HCT116 (cell line): ENCODE measurements at regions not wholly inside any gene's neighbourhood (a gene's known extent, or its start where the extent isn't known, plus 50 kb on each side); places are given as distances from the start of the nearest gene placed in this dataset.

Source experiments
- ATAC-seq: fragments of 200-7000 bp; cut with Tn5 transposase; 2 replicates; pipeline ENCODE4 v1.9.1; 2020; ENCODE audit warnings: mild to moderate bottlenecking, moderate library complexity
- BruUV-seq: library from RNA; stranded (reverse); fragments of 400-500 nt; replicated peaks from 2 replicates; lab custom pipeline; 2021; lab: Mats Ljungman, UMichigan
- CTCF ChIA-PET: fragments of 300-600 bp; sonication (Branson Sonifier 250); formaldehyde crosslinking; loops from one replicate; lab custom pipeline; 2021; ENCODE audit warnings: antibody characterized with exemption; lab: Charles Lee
- POLR2A ChIA-PET: fragments of 300-600, 350-600 bp; sonication (Branson Sonifier 250); formaldehyde crosslinking; loops from one replicate; lab custom pipeline; 2021; ENCODE audit warnings: antibody characterized with exemption; lab: Charles Lee
- RAD21 ChIA-PET, 2 experiments: fragments of 300-600 bp; sonication (Branson Sonifier 250); formaldehyde crosslinking; loops; one replicate each; lab custom pipeline; 2023; ENCODE audit warnings: low total read pairs in 2 of 2; ENCODE audit not compliant: uncharacterized antibody in 2 of 2, unreplicated experiment in 2 of 2, low non-redundant PET in 1 of 2; lab: Charles Lee
- DNase-seq: peaks from one replicate; pipeline ENCODE4 v3.0.0-alpha.2; 2010; ENCODE audit warnings: low read depth, low spot score
- H2AFZ ChIP-seq: fragments of 200-600 bp; shearing (Covaris generic), sonication (generic); 2 replicates; pipeline ENCODE4 v1.6.1; 2017; ENCODE audit warnings: low read depth, mixed run types, mixed read lengths, antibody characterized with exemption, low read length; ENCODE audit not compliant: poor library complexity, severe bottlenecking
- H3K27ac ChIP-seq: 2 replicates; pipeline ENCODE4 v1.5.1; 2012; ENCODE audit warnings: low read depth, low read length
- H3K27me3 ChIP-seq: fragments of 200-600 bp; sonication (generic); 2 replicates; pipeline ENCODE4 v1.6.1; 2016; ENCODE audit warnings: mixed run types, low read length, mixed read lengths; ENCODE audit not compliant: insufficient read depth
- H3K36me3 ChIP-seq, 2 experiments: fragments of 200-500 bp in 1 of 2; fragments of 200-600 bp in 1 of 2; sonication (Bioruptor generic) in 1 of 2; sonication (generic) in 1 of 2; 2 replicates each; pipeline versions ENCODE4 v1.5.1 to v1.6.1; 2014 to 2016; ENCODE audit warnings: low read length in 2 of 2, inconsistent platforms in 1 of 2, mixed read lengths in 1 of 2, mixed run types in 1 of 2; ENCODE audit not compliant: insufficient read depth in 2 of 2, control insufficient read depth in 1 of 2
- H3K4me1 ChIP-seq, 2 experiments: fragments of 200-600 bp in 1 of 2; sonication (generic) in 1 of 2; 2 replicates each; pipeline versions ENCODE4 v1.5.1 to v1.6.1; 2012 to 2017; ENCODE audit warnings: low read length in 2 of 2, inconsistent platforms in 1 of 2, mild to moderate bottlenecking in 1 of 2, mixed read lengths in 1 of 2, mixed run types in 1 of 2, moderate library complexity in 1 of 2; ENCODE audit not compliant: insufficient read depth in 2 of 2, control insufficient read depth in 1 of 2
- H3K4me2 ChIP-seq: fragments of 200-600 bp; sonication (generic); 2 replicates; pipeline ENCODE4 v1.6.1; 2017; ENCODE audit warnings: mixed run types, low read length, mixed read lengths
- H3K4me3 ChIP-seq, 2 experiments: fragments of 200-600 bp in 1 of 2; sonication (generic) in 1 of 2; replicated peaks in 1 of 2; 2 replicates each; pipeline ENCODE4 v1.5.1; 2011 to 2016; ENCODE audit warnings: low read length in 2 of 2, control low read depth in 1 of 2, low read depth in 1 of 2, mild to moderate bottlenecking in 1 of 2, mixed read lengths in 1 of 2, mixed run types in 1 of 2
- H3K79me2 ChIP-seq: fragments of 200-600 bp; sonication (generic); 2 replicates; pipeline ENCODE4 v1.6.1; 2017; ENCODE audit warnings: mild to moderate bottlenecking, mixed run types, low read length, moderate library complexity, mixed read lengths; ENCODE audit not compliant: insufficient read depth
- H3K9ac ChIP-seq: fragments of 200-600 bp; sonication (generic); 2 replicates; pipeline ENCODE4 v1.6.1; 2016; ENCODE audit warnings: low read length, mixed read lengths
- H3K9me2 ChIP-seq: fragments of 200-600 bp; sonication (generic), shearing (Covaris generic); 2 replicates; pipeline ENCODE4 v1.6.1; 2017; ENCODE audit warnings: mixed run types, mild to moderate bottlenecking, moderate library complexity; ENCODE audit not compliant: insufficient read depth
- H3K9me3 ChIP-seq, 2 experiments: fragments of 200-500 bp in 1 of 2; fragments of 200-600 bp in 1 of 2; sonication (Bioruptor generic) in 1 of 2; sonication (generic) in 1 of 2; 2 replicates each; pipeline ENCODE4 v1.6.1; 2014 to 2017; ENCODE audit warnings: low read length in 2 of 2, mixed read lengths in 2 of 2, inconsistent platforms in 1 of 2, low read depth in 1 of 2, mild to moderate bottlenecking in 1 of 2, mixed run types in 1 of 2, moderate library complexity in 1 of 2; ENCODE audit not compliant: control insufficient read depth in 1 of 2, insufficient read depth in 1 of 2
- H4K20me1 ChIP-seq: fragments of 200-600 bp; sonication (generic), shearing (Covaris generic); 2 replicates; pipeline ENCODE4 v1.6.1; 2017; ENCODE audit warnings: mixed run types, mild to moderate bottlenecking, moderate library complexity; ENCODE audit not compliant: insufficient read depth
- CBX3 ChIP-seq: IDR thresholded peaks from 2 replicates; pipeline ENCODE4 v1.6.1; 2012; ENCODE audit warnings: low read depth
- CEBPB ChIP-seq: IDR thresholded peaks from 2 replicates; pipeline ENCODE4 v1.6.1; 2012; ENCODE audit warnings: low read depth
- EGR1 ChIP-seq: IDR thresholded peaks from 2 replicates; pipeline ENCODE4 v1.6.1; 2012; ENCODE audit warnings: low read depth
- ELF1 ChIP-seq: IDR thresholded peaks from 2 replicates; pipeline ENCODE4 v1.6.1; 2012; ENCODE audit warnings: low read depth, borderline replicate concordance
- EZH2 ChIP-seq: fragments of 200-600 bp; sonication (generic); IDR thresholded peaks from 2 replicates; pipeline ENCODE4 v1.6.1; 2017; ENCODE audit warnings: antibody characterized with exemption, mixed run types
- EZH2phosphoT487 ChIP-seq: fragments of 200-600 bp; IDR thresholded peaks from 2 replicates; pipeline ENCODE4 v1.6.1; 2018; ENCODE audit warnings: antibody characterized with exemption, borderline replicate concordance
- FOSL1 ChIP-seq: IDR thresholded peaks from 2 replicates; pipeline ENCODE4 v1.6.1; 2012; ENCODE audit warnings: low read depth
- JUND ChIP-seq: IDR thresholded peaks from 2 replicates; pipeline ENCODE4 v1.6.1; 2012
- POLR2A ChIP-seq: IDR thresholded peaks from 2 replicates; pipeline ENCODE4 v1.7.0; 2011; ENCODE audit warnings: borderline replicate concordance; ENCODE audit not compliant: insufficient read depth, insufficient read length; ENCODE audit errors: extremely low read depth
- REST ChIP-seq: IDR thresholded peaks from 2 replicates; pipeline ENCODE4 v1.6.1; 2012; ENCODE audit warnings: low read depth
- SIN3A ChIP-seq: IDR thresholded peaks from 2 replicates; pipeline ENCODE4 v1.6.1; 2012; ENCODE audit warnings: low read depth
- SP1 ChIP-seq: IDR thresholded peaks from 2 replicates; pipeline ENCODE4 v1.6.1; 2012; ENCODE audit warnings: low read depth
- SRF ChIP-seq: IDR thresholded peaks from 2 replicates; pipeline ENCODE4 v1.6.1; 2012; ENCODE audit warnings: low read depth
- TCF7L2 ChIP-seq: IDR thresholded peaks from 2 replicates; pipeline ENCODE4 v1.7.0; 2011; ENCODE audit warnings: borderline replicate concordance, inconsistent platforms; ENCODE audit not compliant: insufficient read depth, insufficient read length; ENCODE audit errors: extremely low read depth
- YY1 ChIP-seq: IDR thresholded peaks from 2 replicates; pipeline ENCODE4 v1.6.1; 2011; ENCODE audit warnings: low read length, low read depth, moderate library complexity, mild to moderate bottlenecking; ENCODE audit not compliant: insufficient replicate concordance; ENCODE audit errors: extremely low read depth
- ZFX ChIP-seq: fragments of 450-650 bp; IDR thresholded peaks from 2 replicates; pipeline ENCODE4 v1.6.1; 2017
- ZNF274 ChIP-seq: fragments of 200-500 bp; sonication (Bioruptor generic); IDR thresholded peaks from 2 replicates; pipeline ENCODE4 v1.6.1; 2014; ENCODE audit warnings: mild to moderate bottlenecking, low read depth, low read length, inconsistent platforms
- intact Hi-C: fragments of 100-400 bp; cut with micrococcal nuclease; formaldehyde crosslinking; loops from 2 replicates; pipeline ENCODE4 v1.10.0; 2022
- TF ChIP-seq, protein P1 (sequence below): IDR thresholded peaks from 2 replicates; pipeline ENCODE4 v1.6.1; 2011; ENCODE audit warnings: mild to moderate bottlenecking, low read length, moderate library complexity; ENCODE audit not compliant: insufficient replicate concordance; ENCODE audit errors: extremely low read depth
- TF ChIP-seq, protein P2 (sequence below), 3 experiments: fragments of 200-600 bp in 1 of 3; sonication (generic) in 1 of 3; IDR thresholded peaks in 2 of 3; conservative IDR thresholded peaks in 1 of 3; 2 replicates each; pipeline ENCODE4 v1.5.1; 2012 to 2017; ENCODE audit warnings: low read depth in 2 of 3, low read length in 2 of 3, antibody characterized with exemption in 1 of 3, borderline replicate concordance in 1 of 3, control low read depth in 1 of 3, mild to moderate bottlenecking in 1 of 3, mixed read lengths in 1 of 3, mixed run types in 1 of 3, moderate library complexity in 1 of 3; ENCODE audit not compliant: insufficient read depth in 1 of 3

GRCh38 chr4:146095860-146096259 lies 79.7 kb upstream of the LSM6 start:
- BruUV-seq: no TSS peak
- CTCF ChIA-PET: interaction anchor here (0.8 to 1.9 kb wide), 9 partner anchors 11 to 479 kb away, joined by 3 to 22 read pairs (median 4); no protein-coding TSS in a partner anchor
- TF ChIP-seq, protein P1, sequence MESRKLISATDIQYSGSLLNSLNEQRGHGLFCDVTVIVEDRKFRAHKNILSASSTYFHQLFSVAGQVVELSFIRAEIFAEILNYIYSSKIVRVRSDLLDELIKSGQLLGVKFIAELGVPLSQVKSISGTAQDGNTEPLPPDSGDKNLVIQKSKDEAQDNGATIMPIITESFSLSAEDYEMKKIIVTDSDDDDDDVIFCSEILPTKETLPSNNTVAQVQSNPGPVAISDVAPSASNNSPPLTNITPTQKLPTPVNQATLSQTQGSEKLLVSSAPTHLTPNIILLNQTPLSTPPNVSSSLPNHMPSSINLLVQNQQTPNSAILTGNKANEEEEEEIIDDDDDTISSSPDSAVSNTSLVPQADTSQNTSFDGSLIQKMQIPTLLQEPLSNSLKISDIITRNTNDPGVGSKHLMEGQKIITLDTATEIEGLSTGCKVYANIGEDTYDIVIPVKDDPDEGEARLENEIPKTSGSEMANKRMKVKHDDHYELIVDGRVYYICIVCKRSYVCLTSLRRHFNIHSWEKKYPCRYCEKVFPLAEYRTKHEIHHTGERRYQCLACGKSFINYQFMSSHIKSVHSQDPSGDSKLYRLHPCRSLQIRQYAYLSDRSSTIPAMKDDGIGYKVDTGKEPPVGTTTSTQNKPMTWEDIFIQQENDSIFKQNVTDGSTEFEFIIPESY: no peak
- no peak for TF ChIP-seq ELF1
- TF ChIP-seq YY1: no peak
- no peak for TF ChIP-seq POLR2A
- no peak for TF ChIP-seq SRF
- no peak for TF ChIP-seq JUND
- TF ChIP-seq EGR1: no peak
- no peak for TF ChIP-seq CBX3
- TF ChIP-seq EZH2: no peak
- TF ChIP-seq CEBPB: no peak
- no peak for TF ChIP-seq ZFX
- TF ChIP-seq REST: no peak
- TF ChIP-seq SP1: no peak
- no peak for TF ChIP-seq ZNF274
- TF ChIP-seq, protein P2, sequence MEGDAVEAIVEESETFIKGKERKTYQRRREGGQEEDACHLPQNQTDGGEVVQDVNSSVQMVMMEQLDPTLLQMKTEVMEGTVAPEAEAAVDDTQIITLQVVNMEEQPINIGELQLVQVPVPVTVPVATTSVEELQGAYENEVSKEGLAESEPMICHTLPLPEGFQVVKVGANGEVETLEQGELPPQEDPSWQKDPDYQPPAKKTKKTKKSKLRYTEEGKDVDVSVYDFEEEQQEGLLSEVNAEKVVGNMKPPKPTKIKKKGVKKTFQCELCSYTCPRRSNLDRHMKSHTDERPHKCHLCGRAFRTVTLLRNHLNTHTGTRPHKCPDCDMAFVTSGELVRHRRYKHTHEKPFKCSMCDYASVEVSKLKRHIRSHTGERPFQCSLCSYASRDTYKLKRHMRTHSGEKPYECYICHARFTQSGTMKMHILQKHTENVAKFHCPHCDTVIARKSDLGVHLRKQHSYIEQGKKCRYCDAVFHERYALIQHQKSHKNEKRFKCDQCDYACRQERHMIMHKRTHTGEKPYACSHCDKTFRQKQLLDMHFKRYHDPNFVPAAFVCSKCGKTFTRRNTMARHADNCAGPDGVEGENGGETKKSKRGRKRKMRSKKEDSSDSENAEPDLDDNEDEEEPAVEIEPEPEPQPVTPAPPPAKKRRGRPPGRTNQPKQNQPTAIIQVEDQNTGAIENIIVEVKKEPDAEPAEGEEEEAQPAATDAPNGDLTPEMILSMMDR (IDR thresholded peaks at IDR 0.05 in 2 of 3, conservative IDR thresholded peaks at IDR 0.05 in 1 of 3; ENCODE audit: borderline replicate concordance in 1 of 3, insufficient read depth in 1 of 3, low read depth in 2 of 3, low read length in 2 of 3): no peak
- TF ChIP-seq TCF7L2: no peak
- no peak for TF ChIP-seq FOSL1
- no peak for TF ChIP-seq EZH2phosphoT487
- TF ChIP-seq SIN3A: no peak
- Histone ChIP-seq H3K4me2 (no peak overlapping the region), H4K20me1 (no peaks in the 10 kb centered on the region), H3K9me2 (no peaks in the 10 kb centered on the region), H3K27me3 (no peaks in the 10 kb centered on the region), H3K9ac (no peak overlapping the region), H3K4me1 (no peaks in the 10 kb centered on the region), H3K9me3 (no peaks in the 10 kb centered on the region), H3K36me3 (no peaks in the 10 kb centered on the region), H2AFZ (no peak overlapping the region), H3K27ac (no peak overlapping the region), H3K79me2 (no peaks in the 10 kb centered on the region), H3K4me3 (no peak overlapping the region)
- intact Hi-C loops: loop anchor here (10.0 kb wide), 2 partner anchors 239 to 819 kb away; no protein-coding TSS in a partner anchor
- POLR2A ChIA-PET: no interaction called here
- ATAC-seq: no peak
- no peak for DNase-seq
- RAD21 ChIA-PET: interaction anchor here in 1 of 2 experiments (0.6 kb wide), 1 partner anchor 39 kb away, joined by 3 read pairs; no protein-coding TSS in a partner anchor
